H9 (cell line): ENCODE measurements at regions not wholly inside any gene's neighbourhood (a gene's known extent, or its start where the extent isn't known, plus 50 kb on each side); places are given as distances from the start of the nearest gene placed in this dataset.

Experiments used
- DNase-seq: peaks from one replicate; pipeline ENCODE4 v3.0.0-alpha.2; 2017
- H2AFZ ChIP-seq: one replicate; pipeline ENCODE4 v1.6.1; 2013; ENCODE audit warnings: mild to moderate bottlenecking, low read length, control low read depth, moderate library complexity
- H2AK5ac ChIP-seq: 2 replicates; pipeline ENCODE4 v1.6.1; 2013; ENCODE audit warnings: low read length, control low read depth, mixed read lengths; ENCODE audit not compliant: insufficient read length
- H2BK120ac ChIP-seq: one replicate; pipeline ENCODE4 v1.6.1; 2013; ENCODE audit warnings: low read depth, mild to moderate bottlenecking, low read length, control low read depth, inconsistent platforms; ENCODE audit not compliant: poor library complexity, severe bottlenecking
- H2BK12ac ChIP-seq: 2 replicates; pipeline ENCODE4 v1.6.1; 2013; ENCODE audit warnings: low read length, control low read depth, mixed read lengths, low read depth; ENCODE audit not compliant: insufficient read length
- H2BK15ac ChIP-seq: 2 replicates; pipeline ENCODE4 v1.6.1; 2013; ENCODE audit warnings: low read depth, low read length, control low read depth
- H2BK20ac ChIP-seq: one replicate; pipeline ENCODE4 v1.6.1; 2013; ENCODE audit warnings: low read depth, mild to moderate bottlenecking, low read length, control low read depth, inconsistent platforms; ENCODE audit not compliant: poor library complexity, severe bottlenecking
- H2BK5ac ChIP-seq: 2 replicates; pipeline ENCODE4 v1.6.1; 2013; ENCODE audit warnings: low read length, control low read depth, mixed read lengths; ENCODE audit not compliant: insufficient read length
- H3K14ac ChIP-seq: 2 replicates; pipeline ENCODE4 v1.6.1; 2013; ENCODE audit warnings: low read length, control low read depth; ENCODE audit not compliant: insufficient read depth
- H3K18ac ChIP-seq: 2 replicates; pipeline ENCODE4 v1.6.1; 2013; ENCODE audit warnings: low read depth, mild to moderate bottlenecking, mixed read lengths, low read length, control low read depth; ENCODE audit not compliant: insufficient read length
- H3K23ac ChIP-seq: 2 replicates; pipeline ENCODE4 v1.6.1; 2013; ENCODE audit warnings: low read length, control low read depth, mixed read lengths, low read depth; ENCODE audit not compliant: insufficient read length
- H3K23me2 ChIP-seq: 2 replicates; pipeline ENCODE4 v1.6.1; 2013; ENCODE audit warnings: low read depth, mild to moderate bottlenecking, mixed read lengths, low read length, control low read depth; ENCODE audit not compliant: insufficient read length, poor library complexity, severe bottlenecking
- H3K27ac ChIP-seq: 2 replicates; pipeline ENCODE4 v1.5.1; 2013; ENCODE audit warnings: low read length, control low read depth, mixed read lengths, low read depth; ENCODE audit not compliant: insufficient read length
- H3K27me3 ChIP-seq: 2 replicates; pipeline ENCODE4 v1.6.1; 2013; ENCODE audit warnings: low read length, control low read depth, inconsistent platforms; ENCODE audit not compliant: insufficient read depth
- H3K4ac ChIP-seq: 2 replicates; pipeline ENCODE4 v1.6.1; 2013; ENCODE audit warnings: low read depth, mild to moderate bottlenecking, control low read depth, inconsistent platforms, low read length, moderate library complexity
- H3K4me1 ChIP-seq: 2 replicates; pipeline ENCODE4 v1.6.1; 2013; ENCODE audit warnings: low read length, control low read depth, inconsistent platforms; ENCODE audit not compliant: insufficient read depth
- H3K4me2 ChIP-seq: 2 replicates; pipeline ENCODE4 v1.6.1; 2013; ENCODE audit warnings: low read length, control low read depth, mixed read lengths; ENCODE audit not compliant: insufficient read length, insufficient read depth
- H3K56ac ChIP-seq: 2 replicates; pipeline ENCODE4 v1.6.1; 2013; ENCODE audit warnings: low read depth, mild to moderate bottlenecking, mixed read lengths, low read length, control low read depth; ENCODE audit not compliant: insufficient read length
- H3K79me1 ChIP-seq: 2 replicates; pipeline ENCODE4 v1.6.1; 2013; ENCODE audit warnings: low read depth, mild to moderate bottlenecking, moderate library complexity, low read length, control low read depth, inconsistent platforms; ENCODE audit not compliant: insufficient read depth, poor library complexity, severe bottlenecking
- H3K79me2 ChIP-seq: 2 replicates; pipeline ENCODE4 v1.6.1; 2013; ENCODE audit warnings: low read length, control low read depth, inconsistent platforms; ENCODE audit not compliant: insufficient read depth
- H3K9ac ChIP-seq: 2 replicates; pipeline ENCODE4 v1.6.1; 2013; ENCODE audit warnings: low read length, control low read depth, mixed read lengths; ENCODE audit not compliant: insufficient read length; ENCODE audit errors: extremely low read depth
- H3K9me3 ChIP-seq: one replicate; pipeline ENCODE4 v1.6.1; 2013; ENCODE audit warnings: low read depth, low read length, inconsistent platforms; ENCODE audit not compliant: control insufficient read depth
- H3T11ph ChIP-seq: one replicate; pipeline ENCODE4 v1.6.1; 2013; ENCODE audit warnings: mild to moderate bottlenecking, low read length, control low read depth, inconsistent platforms
- H4K20me1 ChIP-seq: one replicate; pipeline ENCODE4 v1.6.1; 2013; ENCODE audit not compliant: control insufficient read depth, insufficient read length, insufficient read depth
- H4K5ac ChIP-seq: 2 replicates; pipeline ENCODE4 v1.6.1; 2013; ENCODE audit warnings: low read depth, mild to moderate bottlenecking, mixed read lengths, low read length, control low read depth; ENCODE audit not compliant: insufficient read length
- H4K8ac ChIP-seq: replicated peaks from 2 replicates; pipeline ENCODE4 v1.6.1; 2013; ENCODE audit warnings: low read length, control low read depth, mixed read lengths, low read depth; ENCODE audit not compliant: insufficient read length
- H4K91ac ChIP-seq: 2 replicates; pipeline ENCODE4 v1.6.1; 2013; ENCODE audit warnings: low read depth, mild to moderate bottlenecking, moderate library complexity, mixed read lengths, low read length, control low read depth; ENCODE audit not compliant: insufficient read length
- H3K27ac Mint-ChIP-seq, 3 experiments: 2 replicates in 2 of 3; 3 replicates in 1 of 3; pipeline ENCODE4 v1.8.0; 2020 to 2021; ENCODE audit warnings: mixed read lengths in 3 of 3, mild to moderate bottlenecking in 1 of 3, moderate library complexity in 1 of 3
- H3K27me3 Mint-ChIP-seq: 2 replicates; pipeline ENCODE4 v1.8.0; 2021; ENCODE audit warnings: low read depth, mild to moderate bottlenecking, moderate library complexity, mixed read lengths
- H3K36me3 Mint-ChIP-seq, 3 experiments: 2 replicates in 2 of 3; 3 replicates in 1 of 3; pipeline ENCODE4 v1.8.0; 2020 to 2021; ENCODE audit warnings: low read depth in 3 of 3, mixed read lengths in 3 of 3; ENCODE audit not compliant: insufficient read depth in 1 of 3
- H3K4me1 Mint-ChIP-seq, 2 experiments: 2 replicates each; pipeline ENCODE4 v1.8.0; 2020; ENCODE audit warnings: mixed read lengths in 2 of 2
- H3K4me3 Mint-ChIP-seq, 2 experiments: 2 replicates in 1 of 2; 3 replicates in 1 of 2; pipeline ENCODE4 v1.8.0; 2020 to 2021; ENCODE audit warnings: mild to moderate bottlenecking in 2 of 2, mixed read lengths in 2 of 2, moderate library complexity in 1 of 2
- H3K9me3 Mint-ChIP-seq, 2 experiments: 2 replicates in 1 of 2; 3 replicates in 1 of 2; pipeline ENCODE4 v1.8.0; 2020; ENCODE audit warnings: mild to moderate bottlenecking in 2 of 2, mixed read lengths in 2 of 2, moderate library complexity in 1 of 2
- CTCF ChIP-seq: fragments of 200-600 bp; sonication (generic); conservative IDR thresholded peaks from 3 replicates; pipeline ENCODE4 v1.8.0; 2021; ENCODE audit warnings: antibody characterized with exemption, mild to moderate bottlenecking
- WGBS: extraction: QIAGEN DNeasy Blood & Tissue Kit; methylation state at CpG from one replicate; pipeline ENCODE4 v1.1.7; 2013; ENCODE audit warnings: missing lambda C conversion rate, low lambda C conversion rate, mixed read lengths; ENCODE audit not compliant: insufficient read length; ENCODE audit errors: extremely low coverage; 5-methylcytosine and 5-hydroxymethylcytosine counted together

GRCh38 chr9:129321286-129322021 is 143.4 kb upstream of the IER5L start:
- no peak overlapping the region for H2AFZ ChIP-seq
- H3K4ac ChIP-seq = no peak overlapping the region
- Mint-ChIP-seq H3K36me3 (no peaks in the 10 kb centered on the region; a peak in 1 of 7 replicates), H3K4me1 (peaks cover 2 to 32% of the 10 kb centered on the region in 2 experiments), H3K9me3 (no peaks in the 10 kb centered on the region; a peak in 1 of 5 replicates), H3K4me3 (no peak overlapping the region), H3K27ac (no peak overlapping the region), H3K27me3 (0 out of 2 replicates have a peak, but pooled peaks cover 1% of the 10 kb centered on the region)
- H3K23me2 ChIP-seq = no peaks in the 10 kb centered on the region
- no peaks in the 10 kb centered on the region for H3K9me3 ChIP-seq
- H3K4me1 ChIP-seq = no peaks in the 10 kb centered on the region
- TF ChIP-seq CTCF = no peak
- no peak overlapping the region for H4K5ac ChIP-seq
- H3K4me2 ChIP-seq = no peak overlapping the region
- no peaks in the 10 kb centered on the region for H3K27me3 ChIP-seq
- DNase-seq = peak; percentile 25
- no peak overlapping the region for H4K8ac ChIP-seq
- no peaks in the 10 kb centered on the region for H4K20me1 ChIP-seq
- peak overlapping the region; percentile 18; the same call in 1 of the 2 replicates for H3K14ac ChIP-seq
- H3K23ac ChIP-seq = no peak overlapping the region
- no peak overlapping the region for H3T11ph ChIP-seq
- H3K18ac ChIP-seq = peak overlapping the region; percentile 40
- no peaks in the 10 kb centered on the region for H3K79me1 ChIP-seq
- no peak overlapping the region for H2BK12ac ChIP-seq
- H4K91ac ChIP-seq = no peak overlapping the region
- H2BK20ac ChIP-seq = no peak overlapping the region
- H2BK15ac ChIP-seq = peak overlapping the region; percentile 82; the same call in 1 of the 2 replicates
- H2BK120ac ChIP-seq = no peak overlapping the region
- no peak overlapping the region for H2BK5ac ChIP-seq
- no peaks in the 10 kb centered on the region for H3K79me2 ChIP-seq
- no peak overlapping the region for H3K27ac ChIP-seq
- no CpG with 5 or more reads among the region's 20 CpGs for WGBS
- H3K9ac ChIP-seq = no peak overlapping the region
- no peak overlapping the region for H3K56ac ChIP-seq
- no peak overlapping the region for H2AK5ac ChIP-seq
